Loucy (cell line): ENCODE measurements at regions not wholly inside any gene's neighbourhood (a gene's known extent, or its start where the extent isn't known, plus 50 kb on each side); places are given as distances from the start of the nearest gene placed in this dataset.

Experiments used
- CTCF ChIP-seq: fragments of 200-600 bp; sonication (generic); conservative IDR thresholded peaks from 2 replicates; pipeline ENCODE4 v1.5.1; 2014; ENCODE audit warnings: mild to moderate bottlenecking, antibody characterized with exemption, low read length
- EZH2phosphoT487 ChIP-seq: fragments of 200-600 bp; IDR thresholded peaks from 2 replicates; pipeline ENCODE4 v1.6.1; 2018; ENCODE audit warnings: antibody characterized with exemption, mild to moderate bottlenecking, moderate library complexity, borderline replicate concordance

- TF ChIP-seq CTCF (no peak), EZH2phosphoT487 (no peak)
Observed at GRCh38 chr3:148457886-148458285, 239.8 kb upstream of the AGTR1 start.
